G401.6 (cell line): ENCODE measurements at regions not wholly inside any gene's neighbourhood (a gene's known extent, or its start where the extent isn't known, plus 50 kb on each side); places are given as distances from the start of the nearest gene placed in this dataset.

Experiments
- FAIRE-seq: peaks from 2 replicates; lab custom pipeline; 2012; peaks lifted over from hg19 to GRCh38; lab: Jason Lieb, UNC

- no peak for FAIRE-seq
Measured at GRCh38 chr9:38227061-38227540, 158.1 kb upstream of the SHB start.

DNA sequence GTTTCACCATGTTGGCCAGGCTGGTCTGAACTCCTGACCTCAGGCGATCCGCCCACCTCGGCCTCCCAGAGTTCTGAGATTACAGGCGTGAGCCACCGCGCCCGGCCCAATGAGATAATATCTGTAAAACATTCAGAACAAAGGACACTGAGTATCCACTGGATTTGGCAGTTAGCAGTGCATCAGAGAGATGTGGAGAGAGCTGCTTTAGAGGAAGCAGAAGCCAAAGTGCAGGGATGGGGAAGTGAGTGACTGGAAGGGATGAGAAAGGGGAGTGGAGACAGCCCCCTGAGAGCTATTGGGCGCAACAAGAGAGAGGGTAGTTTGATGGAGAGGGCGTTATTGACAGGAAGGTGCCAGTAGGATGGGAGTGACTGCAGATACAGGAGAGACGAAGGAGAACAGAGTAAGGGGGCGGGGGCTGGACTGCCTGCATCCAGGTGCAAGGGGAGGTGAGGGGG lies 157.5 kb upstream of the SHB start:
- FAIRE-seq = no peak

- FAIRE-seq = no peak
Measured at GRCh38 chr9:38224941-38225340, 155.9 kb upstream of the SHB start.

GRCh38 chr9:38216572-38216971 lies 147.5 kb upstream of the SHB start:
- FAIRE-seq = no peak

- no peak for FAIRE-seq
Measured at GRCh38 chr9:38215465-38215864, 146.4 kb upstream of the SHB start.

DNA sequence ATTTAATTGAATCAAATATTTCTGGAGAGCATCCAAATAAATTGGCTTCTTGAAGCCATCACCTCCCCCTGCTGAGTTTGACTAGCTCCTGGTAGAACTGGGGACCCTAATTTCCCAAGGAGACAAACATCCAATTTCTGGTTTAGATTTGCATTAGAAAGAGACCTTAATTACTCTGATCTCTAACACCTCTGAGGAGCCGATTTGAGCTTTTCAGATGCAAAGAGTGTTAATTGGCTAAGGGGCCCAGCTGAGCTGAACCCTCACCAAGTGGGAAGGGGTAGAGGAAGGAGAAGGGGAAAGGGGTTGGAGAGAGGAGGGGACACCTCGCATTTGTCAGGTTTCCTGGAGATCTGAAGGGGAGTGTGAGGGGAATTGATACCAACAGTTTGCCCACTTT lies 145.4 kb upstream of the SHB start:
- no peak for FAIRE-seq

DNA sequence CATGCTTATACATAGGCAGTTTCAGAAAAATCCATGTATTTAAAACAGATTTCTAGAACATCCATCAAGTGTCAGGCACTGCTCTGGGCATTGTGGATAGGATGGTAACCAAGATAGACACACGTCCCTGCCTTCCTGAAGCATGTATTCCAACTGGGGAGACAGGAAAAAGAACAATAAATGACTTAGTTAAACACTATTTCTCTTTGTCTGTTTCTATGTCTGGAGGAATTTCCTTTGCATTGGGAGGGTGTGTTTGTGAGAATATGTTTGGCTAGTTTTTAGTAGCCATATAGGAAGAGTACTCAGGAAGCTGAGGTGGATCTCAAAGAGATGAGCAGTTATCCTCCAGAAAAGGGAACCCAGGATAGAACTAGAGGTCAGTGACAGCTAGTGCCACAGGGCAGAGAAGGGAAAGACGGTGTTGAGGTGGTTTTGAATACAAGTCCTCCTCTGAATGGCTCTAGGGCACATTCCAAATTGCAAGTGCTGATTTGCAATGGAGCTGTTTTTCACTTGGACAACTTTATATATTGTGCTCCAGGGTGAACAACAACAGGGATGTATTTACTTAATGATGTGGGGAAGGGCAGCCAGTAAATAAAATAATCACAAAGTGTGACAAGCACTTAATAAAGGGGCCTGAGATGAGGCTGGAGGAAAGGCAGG lies 144.7 kb upstream of the SHB start:
- no peak for FAIRE-seq

GRCh38 chr9:38212016-38212415 lies 143.0 kb upstream of the SHB start:
- no peak for FAIRE-seq

- FAIRE-seq = no peak
Measured at GRCh38 chr9:38211002-38211401, 142.0 kb upstream of the SHB start.

GRCh38 chr9:38208206-38208901 lies 139.3 kb upstream of the SHB start:
- FAIRE-seq = no peak

GRCh38 chr9:38207247-38207778 lies 138.3 kb upstream of the SHB start:
- no peak for FAIRE-seq

- FAIRE-seq = no peak
Measured at GRCh38 chr9:38205279-38205678, 136.3 kb upstream of the SHB start.

DNA sequence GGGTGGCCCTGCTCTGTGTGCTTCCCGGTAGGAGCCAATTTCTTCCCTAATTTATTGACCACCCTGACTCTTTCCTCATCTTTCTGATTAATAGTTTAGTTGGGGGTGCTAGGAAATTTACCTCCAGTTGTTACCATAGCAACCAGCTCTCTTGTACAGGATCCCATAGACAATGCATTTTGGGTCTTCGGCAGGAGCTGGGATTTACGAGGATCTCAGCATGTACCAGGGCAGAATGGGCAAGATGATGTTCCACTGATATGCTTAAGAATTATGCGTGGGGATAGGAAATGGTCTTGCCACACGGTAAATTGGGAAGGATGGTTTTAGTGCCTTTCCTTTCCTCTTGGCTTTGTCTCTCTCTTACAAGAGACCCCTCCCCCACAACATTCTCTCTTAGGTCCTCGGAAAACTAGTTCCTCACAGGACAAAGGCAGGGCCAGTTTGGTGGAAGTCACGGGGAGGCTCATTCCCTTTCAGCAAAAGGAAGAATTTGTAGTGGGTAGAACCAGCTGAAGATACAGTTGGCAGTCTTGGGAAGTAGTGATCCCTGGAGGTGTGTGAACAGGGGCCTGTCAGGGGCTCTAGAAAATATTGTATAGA lies 133.4 kb upstream of the SHB start:
- FAIRE-seq = no peak

DNA sequence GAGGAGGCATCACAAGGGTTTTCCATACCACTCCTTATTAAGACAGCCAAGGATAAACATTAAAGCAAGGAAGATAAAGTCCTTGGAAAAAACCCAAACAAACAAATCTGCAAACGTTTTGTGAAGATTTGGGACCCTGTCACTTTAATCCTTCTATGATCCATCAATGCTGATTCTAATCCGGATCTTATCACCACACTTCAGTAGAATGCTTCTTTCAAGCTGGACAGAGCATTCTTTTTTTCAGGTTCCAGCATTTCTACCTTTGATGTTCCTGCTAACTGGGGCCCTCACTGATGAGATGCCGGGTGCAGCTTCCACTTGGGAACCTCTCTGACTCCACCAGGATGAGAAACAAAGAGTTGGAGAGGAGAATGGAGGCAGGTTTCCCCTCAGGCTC lies 132.8 kb upstream of the SHB start:
- FAIRE-seq = no peak

- no peak for FAIRE-seq
Measured at GRCh38 chr9:38200431-38200830, 131.4 kb upstream of the SHB start.

DNA sequence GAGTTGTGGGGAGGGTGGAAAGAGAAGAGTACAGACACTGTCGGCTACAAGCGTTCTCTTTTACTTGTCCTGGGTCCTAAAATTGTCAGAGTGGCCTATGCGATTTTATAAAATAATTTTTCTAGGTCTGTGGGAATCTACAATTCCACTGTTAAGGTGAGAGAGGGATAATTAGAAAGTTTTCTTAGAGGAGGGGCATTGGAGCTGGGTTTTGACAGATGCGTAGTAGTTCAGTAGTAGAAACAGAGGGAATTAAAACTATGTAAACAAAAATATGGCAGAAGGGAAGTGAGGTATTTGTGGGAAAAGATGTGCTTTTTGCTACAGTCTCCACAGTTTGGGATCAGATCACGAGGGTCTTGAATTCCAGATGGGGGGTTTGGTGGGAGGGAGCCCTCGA lies 129.1 kb upstream of the SHB start:
- FAIRE-seq = no peak

- FAIRE-seq = no peak
Measured at GRCh38 chr9:38196714-38197113, 127.7 kb upstream of the SHB start.

DNA sequence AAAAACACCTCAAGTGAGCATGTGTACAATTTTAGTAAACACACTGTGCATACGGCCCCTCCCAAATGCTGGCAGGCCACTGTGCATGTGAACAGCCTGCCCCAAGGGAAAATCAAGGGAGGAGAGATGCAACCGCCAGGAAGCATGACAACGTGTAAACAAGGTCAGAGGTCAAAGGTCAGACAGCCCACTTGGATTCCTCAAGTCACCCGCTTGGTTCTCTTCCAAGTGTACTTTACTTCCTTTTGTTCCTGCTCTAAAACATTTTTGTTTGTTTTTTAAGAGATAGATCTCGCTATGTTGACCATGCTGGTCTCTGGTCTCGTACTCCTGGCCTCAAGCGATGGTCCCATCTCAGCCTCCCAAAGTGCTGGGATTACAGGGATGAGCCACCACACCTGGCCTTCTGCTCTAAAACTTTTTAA lies 126.7 kb upstream of the SHB start:
- no peak for FAIRE-seq

DNA sequence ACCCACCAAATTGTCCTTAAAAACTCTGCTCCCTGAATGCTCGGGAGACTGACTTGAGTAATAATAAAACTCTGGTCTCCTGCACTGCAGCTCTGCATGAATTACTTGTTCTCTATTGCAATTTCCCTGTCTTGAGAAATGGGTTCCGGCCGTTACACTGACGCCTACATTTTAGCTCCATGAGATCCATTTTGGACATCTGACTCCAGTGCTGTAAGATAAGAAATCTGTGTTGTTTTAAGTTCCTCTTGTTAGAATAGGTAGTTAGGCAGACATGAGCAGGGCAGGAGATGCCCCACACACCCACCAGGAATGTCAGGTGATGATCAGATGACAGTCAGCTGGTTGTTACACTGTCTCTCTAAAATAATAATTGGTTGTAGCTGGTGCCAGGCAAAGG lies 125.8 kb upstream of the SHB start:
- no peak for FAIRE-seq

- FAIRE-seq = no peak
Measured at GRCh38 chr9:38192731-38193265, 123.8 kb upstream of the SHB start.

DNA sequence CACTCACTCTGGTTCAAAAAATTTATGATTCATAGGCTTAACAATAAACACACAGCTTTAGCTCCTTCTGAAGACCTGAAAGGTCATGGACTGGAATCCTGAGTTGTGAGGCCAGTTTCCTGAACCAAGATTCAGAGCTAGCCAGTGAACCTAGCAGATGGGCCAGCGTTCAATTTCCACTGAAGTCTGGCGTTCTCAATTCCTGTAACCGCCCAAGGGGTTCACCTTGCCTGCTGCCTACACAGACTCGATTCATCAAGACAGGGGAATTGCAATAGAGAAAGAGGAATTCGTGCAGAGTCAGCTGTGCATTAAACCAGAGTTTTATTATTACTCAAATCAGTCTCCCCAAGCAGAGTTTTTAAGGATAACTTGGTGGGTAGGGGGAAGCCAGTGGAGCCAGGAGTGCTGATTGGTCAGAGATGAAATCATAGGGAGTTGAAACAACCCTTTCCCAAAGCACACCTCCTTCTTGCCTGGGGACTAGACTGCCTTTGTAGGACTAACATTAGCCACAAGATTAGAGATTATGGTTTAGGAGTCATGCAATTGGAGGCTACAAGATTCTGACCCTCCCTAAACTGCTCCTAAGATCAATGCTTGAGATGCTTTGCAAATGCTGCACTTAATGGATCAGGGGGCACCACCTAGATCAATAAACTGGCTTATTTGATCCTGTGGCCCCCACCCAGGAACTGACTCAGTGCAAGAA lies 117.5 kb upstream of the SHB start:
- FAIRE-seq = no peak

DNA sequence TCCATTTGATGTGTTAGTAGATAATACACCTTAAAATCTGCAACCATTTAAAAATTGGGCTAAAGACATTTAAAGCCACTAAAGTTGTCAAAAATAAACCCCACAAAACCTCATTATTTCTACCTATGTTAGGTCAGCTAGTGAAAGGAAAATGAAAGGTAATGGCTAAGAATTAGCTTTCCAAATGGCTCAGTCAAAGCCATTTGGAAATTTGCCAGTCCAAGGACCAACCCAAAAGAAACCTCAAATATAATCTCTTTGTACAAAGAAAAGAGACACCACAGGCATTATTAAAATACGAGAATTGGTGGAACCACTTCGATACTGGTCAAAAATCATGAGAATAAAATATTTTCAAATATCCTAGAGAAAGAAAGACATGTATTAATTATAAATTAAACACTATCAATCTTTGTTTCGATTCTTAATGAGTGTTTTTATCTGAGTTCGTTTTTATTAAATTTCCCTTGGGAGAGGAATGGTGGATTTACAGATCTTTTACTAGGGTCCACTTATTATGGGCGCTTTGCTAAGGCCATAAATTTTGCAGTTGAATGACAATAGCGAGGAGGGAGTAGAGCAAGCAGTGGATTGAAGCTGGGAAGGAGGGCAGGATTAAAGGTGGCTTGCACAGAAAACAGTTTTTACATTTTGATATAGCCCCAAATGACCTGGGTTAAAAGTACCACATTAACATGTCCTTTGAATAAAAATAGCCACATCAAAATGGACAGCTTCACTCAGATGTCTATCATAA lies 116.8 kb upstream of the SHB start:
- FAIRE-seq = no peak
